ENCODE measurements at regions not wholly inside any gene's neighbourhood (a gene's known extent, or its start where the extent isn't known, plus 50 kb on each side); places are given as distances from the start of the nearest gene placed in this dataset.
"Not testable (repeated sequence)": the region's sequence is repeated elsewhere in the genome, so short reads cannot be mapped to it uniquely, and the experiment has no call there.

DNA sequence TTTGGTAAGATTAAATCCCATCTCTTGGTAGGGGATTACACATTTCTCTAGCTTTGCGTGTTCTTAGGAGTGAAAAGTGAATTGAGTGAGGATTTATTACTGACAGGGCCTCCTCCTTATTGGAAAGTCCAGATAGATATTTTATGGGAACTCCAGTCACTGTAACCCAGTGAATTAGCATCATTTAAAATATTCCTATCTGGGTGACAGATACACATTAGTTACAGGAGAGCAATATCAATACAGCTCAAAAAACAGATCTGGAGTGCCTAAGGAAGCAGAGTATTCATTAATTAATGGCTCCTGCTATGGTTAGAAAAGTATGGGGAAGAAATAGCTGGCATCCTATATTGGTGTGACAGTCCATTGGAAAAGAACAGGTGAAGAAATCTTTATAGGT, 248.2 kb downstream of the SLITRK6 start:
- no peaks in the 10 kb centered on the region for H3K4me1 ChIP-seq (ENCODE audit: control insufficient read depth, insufficient read depth, low read length, poor library complexity, severe bottlenecking)
- ATAC-seq (ENCODE audit: low read depth in 2 of 2), result no peak
- H3K36me3 ChIP-seq (ENCODE audit: control insufficient read depth, insufficient read depth, low read length), result no peaks in the 10 kb centered on the region
- no peak for DNase-seq
- Mint-ChIP-seq H3K4me1 (no peaks in the 10 kb centered on the region), H3K36me3 (no peaks in the 10 kb centered on the region), H3K9me3 (peaks cover 2 to 9% (median 8%) of the 10 kb centered on the region in 7 donors), H3K4me3 (no peak overlapping the region), H3K27ac (no peak overlapping the region), H3K27me3 (no peaks in the 10 kb centered on the region)
- no peaks in the 10 kb centered on the region for H3K27me3 ChIP-seq (ENCODE audit: control insufficient read depth, insufficient read depth, low read length)
- no peak overlapping the region for H3K27ac ChIP-seq (ENCODE audit: insufficient read depth, low read length, poor library complexity, severe bottlenecking)
- H3K4me3 ChIP-seq (ENCODE audit: low read depth, low read length), result no peak overlapping the region
- peaks cover 3 to 7% of the 10 kb centered on the region in 2 experiments for H3K9me3 ChIP-seq (ENCODE audit: control insufficient read depth in 2 of 2, low read length in 2 of 2)

GRCh38 chr13:85549819-85550218, 249.4 kb downstream of the SLITRK6 start:
- Mint-ChIP-seq H3K36me3 (no peaks in the 10 kb centered on the region), H3K4me1 (peaks cover 0 to 2% (median 0%) of the 10 kb centered on the region in 4 donors), H3K4me3 (no peak overlapping the region), H3K27ac (no peak overlapping the region), H3K27me3 (no peaks in the 10 kb centered on the region), H3K9me3 (peaks cover 2 to 9% (median 7%) of the 10 kb centered on the region in 7 donors)
- H3K27me3 ChIP-seq (ENCODE audit: control insufficient read depth, insufficient read depth, low read length), result no peaks in the 10 kb centered on the region
- H3K36me3 ChIP-seq (ENCODE audit: control insufficient read depth, insufficient read depth, low read length), result no peaks in the 10 kb centered on the region
- ATAC-seq (ENCODE audit: low read depth in 2 of 2) (no peak), DNase-seq (no peak)
- H3K9me3 ChIP-seq (ENCODE audit: control insufficient read depth in 2 of 2, low read length in 2 of 2), result peaks cover 3 to 7% of the 10 kb centered on the region in 2 experiments
- H3K27ac ChIP-seq (ENCODE audit: insufficient read depth, low read length, poor library complexity, severe bottlenecking), result no peak overlapping the region
- no peaks in the 10 kb centered on the region for H3K4me1 ChIP-seq (ENCODE audit: control insufficient read depth, insufficient read depth, low read length, poor library complexity, severe bottlenecking)
- H3K4me3 ChIP-seq (ENCODE audit: low read depth, low read length), result no peak overlapping the region

DNA sequence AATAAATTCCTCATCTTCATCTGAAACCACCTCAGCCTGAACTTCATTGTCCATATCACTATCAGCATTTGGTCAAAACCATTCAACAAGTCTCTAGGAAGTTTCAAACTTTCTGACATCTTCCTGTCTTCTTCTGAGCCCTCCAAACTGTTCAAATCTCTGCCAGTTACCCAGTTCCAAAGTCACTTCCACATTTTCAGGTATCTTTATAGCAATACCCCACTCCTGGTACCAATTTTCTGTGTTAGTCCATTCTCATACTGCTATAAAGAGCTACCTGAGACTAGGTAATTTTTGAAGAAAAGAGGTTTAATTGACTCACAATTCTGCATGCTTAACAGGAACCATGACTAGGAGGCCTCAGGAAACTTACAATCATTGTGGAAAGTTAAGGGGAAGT, 250.4 kb downstream of the SLITRK6 start:
- not testable (repeated sequence) for H3K27me3 Mint-ChIP-seq; H3K27ac ChIP-seq (ENCODE audit: insufficient read depth, low read length, poor library complexity, severe bottlenecking); H3K4me1 Mint-ChIP-seq; H3K4me3 Mint-ChIP-seq; H3K4me1 ChIP-seq (ENCODE audit: control insufficient read depth, insufficient read depth, low read length, poor library complexity, severe bottlenecking); H3K36me3 Mint-ChIP-seq; H3K27ac Mint-ChIP-seq; H3K36me3 ChIP-seq (ENCODE audit: control insufficient read depth, insufficient read depth, low read length); H3K9me3 ChIP-seq (ENCODE audit: control insufficient read depth in 2 of 2, low read length in 2 of 2); ATAC-seq (ENCODE audit: low read depth in 2 of 2); H3K27me3 ChIP-seq (ENCODE audit: control insufficient read depth, insufficient read depth, low read length); DNase-seq; H3K4me3 ChIP-seq (ENCODE audit: low read depth, low read length)
- peaks cover 2 to 11% (median 7%) of the 10 kb centered on the region in 7 donors for H3K9me3 Mint-ChIP-seq

DNA sequence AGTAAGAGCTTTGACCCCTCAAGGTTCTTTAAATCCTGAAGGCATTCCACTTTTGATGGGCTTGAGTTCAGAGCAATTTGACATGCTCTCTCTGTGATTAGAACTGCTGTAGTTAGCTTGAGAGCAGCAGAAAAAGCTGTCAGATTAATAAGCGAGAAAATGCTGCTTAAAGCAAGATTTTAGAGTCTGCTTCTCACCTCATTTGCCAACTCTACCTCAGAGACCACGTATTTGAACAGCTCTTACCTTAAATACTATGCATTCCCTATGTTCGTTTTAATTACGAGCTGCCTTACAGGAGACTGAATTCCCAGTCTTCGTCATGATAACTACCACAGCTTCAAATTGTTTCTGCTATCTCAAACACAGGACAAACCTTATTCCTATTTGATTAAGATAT, 253.4 kb downstream of the SLITRK6 start:
- Mint-ChIP-seq H3K36me3 (no peaks in the 10 kb centered on the region), H3K4me3 (no peak overlapping the region), H3K4me1 (peaks cover 0 to 22% (median 1%) of the 10 kb centered on the region in 4 donors), H3K9me3 (peaks cover 0 to 11% (median 7%) of the 10 kb centered on the region in 7 donors), H3K27me3 (no peaks in the 10 kb centered on the region), H3K27ac (no peak overlapping the region)
- Histone ChIP-seq H3K27me3 (ENCODE audit: control insufficient read depth, insufficient read depth, low read length) (no peaks in the 10 kb centered on the region), H3K4me3 (ENCODE audit: low read depth, low read length) (no peak overlapping the region), H3K27ac (ENCODE audit: insufficient read depth, low read length, poor library complexity, severe bottlenecking) (no peak overlapping the region), H3K4me1 (ENCODE audit: control insufficient read depth, insufficient read depth, low read length, poor library complexity, severe bottlenecking) (no peaks in the 10 kb centered on the region), H3K36me3 (ENCODE audit: control insufficient read depth, insufficient read depth, low read length) (no peaks in the 10 kb centered on the region), H3K9me3 (ENCODE audit: control insufficient read depth in 2 of 2, low read length in 2 of 2) (peaks cover 3 to 7% of the 10 kb centered on the region in 2 experiments)
- no peak for DNase-seq
- no peak for ATAC-seq (ENCODE audit: low read depth in 2 of 2)

- no peak for ATAC-seq (ENCODE audit: low read depth in 2 of 2)
- Histone ChIP-seq H3K4me1 (ENCODE audit: control insufficient read depth, insufficient read depth, low read length, poor library complexity, severe bottlenecking) (no peaks in the 10 kb centered on the region), H3K27ac (ENCODE audit: insufficient read depth, low read length, poor library complexity, severe bottlenecking) (no peak overlapping the region), H3K36me3 (ENCODE audit: control insufficient read depth, insufficient read depth, low read length) (no peaks in the 10 kb centered on the region), H3K4me3 (ENCODE audit: low read depth, low read length) (no peak overlapping the region), H3K27me3 (ENCODE audit: control insufficient read depth, insufficient read depth, low read length) (no peaks in the 10 kb centered on the region), H3K9me3 (ENCODE audit: control insufficient read depth in 2 of 2, low read length in 2 of 2) (peaks cover 3% of the 10 kb centered on the region in 2 experiments)
- no peak overlapping the region for H3K4me3 Mint-ChIP-seq
- peaks cover 0 to 11% (median 7%) of the 10 kb centered on the region in 7 donors for H3K9me3 Mint-ChIP-seq
- no peak overlapping the region for H3K27ac Mint-ChIP-seq
- no peak for DNase-seq
- no peaks in the 10 kb centered on the region for H3K36me3 Mint-ChIP-seq
- H3K4me1 Mint-ChIP-seq, result peaks cover 0 to 22% (median 1%) of the 10 kb centered on the region in 4 donors
- no peaks in the 10 kb centered on the region for H3K27me3 Mint-ChIP-seq
These were observed 254.5 kb downstream of the SLITRK6 start for GRCh38 chr13:85544756-85545155.

GRCh38 chr13:85543144-85543543, 256.1 kb downstream of the SLITRK6 start:
- Mint-ChIP-seq H3K36me3 (no peaks in the 10 kb centered on the region), H3K27ac (no peak overlapping the region), H3K27me3 (no peaks in the 10 kb centered on the region), H3K4me3 (no peak overlapping the region), H3K9me3 (peaks cover 0 to 10% (median 4%) of the 10 kb centered on the region in 7 donors), H3K4me1 (peaks cover 0 to 24% (median 1%) of the 10 kb centered on the region in 4 donors)
- Histone ChIP-seq H3K27me3 (ENCODE audit: control insufficient read depth, insufficient read depth, low read length) (no peaks in the 10 kb centered on the region), H3K36me3 (ENCODE audit: control insufficient read depth, insufficient read depth, low read length) (no peaks in the 10 kb centered on the region), H3K4me1 (ENCODE audit: control insufficient read depth, insufficient read depth, low read length, poor library complexity, severe bottlenecking) (no peaks in the 10 kb centered on the region), H3K4me3 (ENCODE audit: low read depth, low read length) (no peak overlapping the region), H3K27ac (ENCODE audit: insufficient read depth, low read length, poor library complexity, severe bottlenecking) (no peak overlapping the region), H3K9me3 (ENCODE audit: control insufficient read depth in 2 of 2, low read length in 2 of 2) (no peaks in the 10 kb centered on the region)
- ATAC-seq (ENCODE audit: low read depth in 2 of 2) (no peak), DNase-seq (no peak)

DNA sequence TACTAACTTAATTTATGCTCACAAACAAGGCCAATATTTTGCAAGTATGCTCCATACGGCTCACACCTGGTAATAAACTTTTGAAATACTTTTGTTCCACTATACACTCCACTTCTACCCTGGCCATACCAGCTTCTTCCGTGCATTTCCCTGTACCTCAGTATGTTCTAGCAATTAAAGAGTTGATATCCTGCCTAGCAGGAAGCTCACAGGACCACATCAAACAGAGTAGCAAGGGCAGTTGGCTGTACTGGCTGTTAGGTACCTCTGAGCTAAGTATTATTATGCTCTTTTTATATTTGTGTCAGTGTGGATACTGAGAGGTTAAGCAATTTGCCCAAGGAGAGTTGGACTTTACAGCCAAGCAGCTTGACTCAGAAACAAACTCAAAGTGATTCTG, 257.7 kb downstream of the SLITRK6 start:
- no peaks in the 10 kb centered on the region for H3K4me1 ChIP-seq (ENCODE audit: control insufficient read depth, insufficient read depth, low read length, poor library complexity, severe bottlenecking)
- peaks cover 0 to 5% (median 3%) of the 10 kb centered on the region in 7 donors for H3K9me3 Mint-ChIP-seq
- no peaks in the 10 kb centered on the region for H3K9me3 ChIP-seq (ENCODE audit: control insufficient read depth in 2 of 2, low read length in 2 of 2)
- H3K36me3 ChIP-seq (ENCODE audit: control insufficient read depth, insufficient read depth, low read length), result no peaks in the 10 kb centered on the region
- DNase-seq (peak in 1 of 3 donors; percentile 53), ATAC-seq (ENCODE audit: low read depth in 2 of 2) (peak; percentile 31 to 46)
- no peak overlapping the region for H3K4me3 ChIP-seq (ENCODE audit: low read depth, low read length)
- H3K27ac ChIP-seq (ENCODE audit: insufficient read depth, low read length, poor library complexity, severe bottlenecking), result no peak overlapping the region
- H3K4me1 Mint-ChIP-seq, result peaks cover 0 to 24% (median 1%) of the 10 kb centered on the region in 4 donors
- no peaks in the 10 kb centered on the region for H3K27me3 ChIP-seq (ENCODE audit: control insufficient read depth, insufficient read depth, low read length)
- H3K27ac Mint-ChIP-seq, result peak overlapping the region in 1 of 3 donors; percentile 22
- no peaks in the 10 kb centered on the region for H3K27me3 Mint-ChIP-seq
- H3K4me3 Mint-ChIP-seq, result peak overlapping the region in 1 of 4 donors; percentile 39
- no peaks in the 10 kb centered on the region for H3K36me3 Mint-ChIP-seq

DNA sequence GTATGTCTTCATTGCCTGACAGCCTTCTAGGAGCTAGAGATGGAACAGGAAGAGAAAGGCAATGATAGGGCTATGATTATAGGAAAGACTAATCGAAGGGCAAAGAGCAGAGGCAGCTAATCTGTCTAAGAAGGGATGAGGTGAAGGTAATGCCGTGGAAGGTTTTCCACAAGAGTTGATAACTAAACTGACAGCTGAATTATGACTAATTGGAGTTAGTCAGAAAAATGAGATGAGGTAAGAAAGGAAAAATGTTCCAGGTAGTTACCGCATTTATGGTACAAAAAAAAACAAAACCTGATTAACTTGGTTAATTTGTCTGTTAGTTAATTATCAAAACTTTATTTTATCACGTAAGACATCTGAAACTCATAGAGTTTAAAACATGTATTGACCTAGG, 260.3 kb downstream of the SLITRK6 start:
- Histone ChIP-seq H3K4me3 (ENCODE audit: low read depth, low read length) (no peak overlapping the region), H3K4me1 (ENCODE audit: control insufficient read depth, insufficient read depth, low read length, poor library complexity, severe bottlenecking) (no peaks in the 10 kb centered on the region), H3K36me3 (ENCODE audit: control insufficient read depth, insufficient read depth, low read length) (no peaks in the 10 kb centered on the region), H3K9me3 (ENCODE audit: control insufficient read depth in 2 of 2, low read length in 2 of 2) (no peaks in the 10 kb centered on the region), H3K27ac (ENCODE audit: insufficient read depth, low read length, poor library complexity, severe bottlenecking) (no peak overlapping the region), H3K27me3 (ENCODE audit: control insufficient read depth, insufficient read depth, low read length) (no peaks in the 10 kb centered on the region)
- H3K27ac Mint-ChIP-seq, result no peak overlapping the region
- no peaks in the 10 kb centered on the region for H3K36me3 Mint-ChIP-seq
- no peaks in the 10 kb centered on the region for H3K27me3 Mint-ChIP-seq
- DNase-seq (no peak), ATAC-seq (ENCODE audit: low read depth in 2 of 2) (no peak)
- H3K4me1 Mint-ChIP-seq, result peaks cover 0 to 20% (median 1%) of the 10 kb centered on the region in 4 donors
- H3K9me3 Mint-ChIP-seq, result peaks cover 0 to 3% (median 0%) of the 10 kb centered on the region in 7 donors
- H3K4me3 Mint-ChIP-seq, result no peak overlapping the region
